ENCODE measurements at regions not wholly inside any gene's neighbourhood (a gene's known extent, or its start where the extent isn't known, plus 50 kb on each side); places are given as distances from the start of the nearest gene placed in this dataset.

- POLR2A ChIA-PET, result no interaction called here
- no peak overlapping the region for H3K27ac ChIP-seq (ENCODE audit: extremely low read depth, low read depth, low read length)
- no peaks in the 10 kb centered on the region for H3K36me3 ChIP-seq (ENCODE audit: control insufficient read depth in 2 of 2, insufficient read depth in 1 of 2, low read length in 2 of 2)
- CTCF ChIA-PET, result no interaction called here
- no peaks in the 10 kb centered on the region for H3K4me1 ChIP-seq (ENCODE audit: control insufficient read depth, insufficient read depth, low read length)
- no peak overlapping the region for H3K4me3 ChIP-seq (ENCODE audit: low read depth, low read length)
- TF ChIP-seq SP3 (tag by site-specific recombination; IDR thresholded peaks at IDR 0.05) (no peak), ZFP69B (tag by site-specific recombination; IDR thresholded peaks at IDR 0.05) (no peak), KLF9 (tag by site-specific recombination; IDR thresholded peaks at IDR 0.05; ENCODE audit: low read depth) (no peak), ZSCAN30 (tag by site-specific recombination; IDR thresholded peaks at IDR 0.05) (no peak), ZNF791 (tag by site-specific recombination; IDR thresholded peaks at IDR 0.05) (no peak), MYNN (tag by site-specific recombination; IDR thresholded peaks at IDR 0.05; ENCODE audit: borderline replicate concordance) (no peak), ZNF184 (tag by site-specific recombination; IDR thresholded peaks at IDR 0.05) (no peak), TSHZ1 (tag by site-specific recombination; IDR thresholded peaks at IDR 0.05; ENCODE audit: borderline replicate concordance) (no peak), ZNF645 (tag by site-specific recombination; IDR thresholded peaks at IDR 0.05) (no peak), ZFP41 (tag by site-specific recombination; IDR thresholded peaks at IDR 0.05; ENCODE audit: borderline replicate concordance) (no peak), GLIS2 (tag by site-specific recombination; IDR thresholded peaks at IDR 0.05) (no peak), ZNF639 (tag by site-specific recombination; IDR thresholded peaks at IDR 0.05) (no peak), ZNF398 (tag by site-specific recombination; IDR thresholded peaks at IDR 0.05) (no peak)
- no peaks in the 10 kb centered on the region for H3K9me3 ChIP-seq (ENCODE audit: control insufficient read depth, insufficient read depth, low read depth, low read length)
Measured at GRCh38 chrX:6701085-6701484, 166.2 kb upstream of the VCX3A start.

- no peak overlapping the region for H3K27ac ChIP-seq (ENCODE audit: extremely low read depth, low read depth, low read length)
- no peaks in the 10 kb centered on the region for H3K4me1 ChIP-seq (ENCODE audit: control insufficient read depth, insufficient read depth, low read length)
- H3K36me3 ChIP-seq (ENCODE audit: control insufficient read depth in 2 of 2, insufficient read depth in 1 of 2, low read length in 2 of 2), result no peaks in the 10 kb centered on the region
- no peaks in the 10 kb centered on the region for H3K9me3 ChIP-seq (ENCODE audit: control insufficient read depth, insufficient read depth, low read depth, low read length)
- ChIA-PET CTCF (no interaction called here), POLR2A (no interaction called here)
- H3K4me3 ChIP-seq (ENCODE audit: low read depth, low read length), result no peak overlapping the region
- TF ChIP-seq YY2 (tag by site-specific recombination; IDR thresholded peaks at IDR 0.05) (no peak), ZNF792 (tag by site-specific recombination; IDR thresholded peaks at IDR 0.05) (no peak), ZNF530 (tag by site-specific recombination; IDR thresholded peaks at IDR 0.05; ENCODE audit: low read depth) (no peak), ZNF121 (tag by site-specific recombination; IDR thresholded peaks at IDR 0.05) (no peak), KLF8 (tag by site-specific recombination; IDR thresholded peaks at IDR 0.05) (no peak), KLF16 (tag by site-specific recombination; IDR thresholded peaks at IDR 0.05) (no peak), ZNF114 (tag by site-specific recombination; IDR thresholded peaks at IDR 0.05) (no peak), ZNF596 (tag by site-specific recombination; IDR thresholded peaks at IDR 0.05) (no peak), ZNF335 (tag by site-specific recombination; conservative IDR thresholded peaks at IDR 0.05) (no peak), BCL11A (tag by site-specific recombination; IDR thresholded peaks at IDR 0.05; ENCODE audit: low read depth) (no peak), ZNF510 (tag by site-specific recombination; IDR thresholded peaks at IDR 0.05; ENCODE audit: insufficient replicate concordance) (no peak), OSR2 (tag by site-specific recombination; IDR thresholded peaks at IDR 0.05) (no peak), GLI4 (tag by site-specific recombination; IDR thresholded peaks at IDR 0.05) (no peak), ZNF280C (tag by site-specific recombination; IDR thresholded peaks at IDR 0.05) (no peak), ZNF626 (tag by site-specific recombination; IDR thresholded peaks at IDR 0.05) (no peak)
Measured at GRCh38 chrX:6695717-6696116, 160.8 kb upstream of the VCX3A start.
